ENCODE measurements at regions not wholly inside any gene's neighbourhood (a gene's known extent, or its start where the extent isn't known, plus 50 kb on each side); places are given as distances from the start of the nearest gene placed in this dataset.

GRCh38 chr7:39892361-39892760 is 57.7 kb upstream of the CDK13 start:
- Mint-ChIP-seq H3K27me3 (ENCODE audit: low read depth) (no peaks in the 10 kb centered on the region), H3K36me3 (no peaks in the 10 kb centered on the region), H3K4me1 (peaks cover 7% of the 10 kb centered on the region; the same call in 1 of the 2 replicates), H3K9me3 (no peaks in the 10 kb centered on the region), H3K27ac (no peak overlapping the region), H3K4me3 (no peak overlapping the region)
- TF ChIP-seq TEAD4 (CRISPR knock-in tag; IDR thresholded peaks at IDR 0.05) (no peak), E2F5 (CRISPR knock-in tag; IDR thresholded peaks at IDR 0.05) (no peak), ZMAT4 (CRISPR knock-in tag; IDR thresholded peaks at IDR 0.05) (no peak), ZNF317 (CRISPR knock-in tag; IDR thresholded peaks at IDR 0.05; ENCODE audit: borderline replicate concordance, low read depth) (no peak)
- ChIA-PET CTCF (no interaction called here), POLR2A (no interaction called here)
- ATAC-seq, result no peak
- no peak for DNase-seq (ENCODE audit: low spot score)

- H3K36me3 Mint-ChIP-seq, result no peaks in the 10 kb centered on the region
- H3K9me3 Mint-ChIP-seq, result no peaks in the 10 kb centered on the region
- DNase-seq (ENCODE audit: low spot score) (no peak), ATAC-seq (no peak)
- H3K27me3 Mint-ChIP-seq (ENCODE audit: low read depth), result no peaks in the 10 kb centered on the region
- no peak overlapping the region for H3K27ac Mint-ChIP-seq
- POLR2A ChIA-PET, result no interaction called here
- no peak for TF ChIP-seq IRF1 (CRISPR knock-in tag; IDR thresholded peaks at IDR 0.05)
- no peak for TF ChIP-seq ZNF138 (CRISPR knock-in tag; conservative IDR thresholded peaks at IDR 0.05)
- TF ChIP-seq ZNF671 (CRISPR knock-in tag; IDR thresholded peaks at IDR 0.05), result no peak
- CTCF ChIA-PET, result interaction anchor here (2.2 kb wide), 1 partner anchor 158 kb away, joined by 10 read pairs; no protein-coding TSS in a partner anchor
- peaks cover 7% of the 10 kb centered on the region; the same call in 1 of the 2 replicates for H3K4me1 Mint-ChIP-seq
- no peak overlapping the region for H3K4me3 Mint-ChIP-seq
These were observed 55.2 kb upstream of the CDK13 start for GRCh38 chr7:39894904-39895303.

GRCh38 chr7:39896840-39897239 is 53.2 kb upstream of the CDK13 start:
- Mint-ChIP-seq H3K27me3 (ENCODE audit: low read depth) (no peaks in the 10 kb centered on the region), H3K36me3 (no peaks in the 10 kb centered on the region), H3K27ac (no peak overlapping the region), H3K9me3 (peaks cover 7% of the 10 kb centered on the region; the same call in 1 of the 2 replicates), H3K4me3 (peak overlapping the region; percentile 53), H3K4me1 (peaks cover 7% of the 10 kb centered on the region; the same call in 1 of the 2 replicates)
- no peak for TF ChIP-seq GRHL2 (CRISPR knock-in tag; IDR thresholded peaks at IDR 0.05; ENCODE audit: insufficient replicate concordance, severe bottlenecking)
- TF ChIP-seq GABPB1 (CRISPR knock-in tag; IDR thresholded peaks at IDR 0.05), result no peak
- TF ChIP-seq ZBTB43 (CRISPR knock-in tag; IDR thresholded peaks at IDR 0.05), result no peak
- no peak for TF ChIP-seq ZNF232 (CRISPR knock-in tag; IDR thresholded peaks at IDR 0.05)
- no peak for TF ChIP-seq SOX15 (CRISPR knock-in tag; IDR thresholded peaks at IDR 0.05)
- ChIA-PET CTCF (interaction anchor here (0.8 to 5.2 kb wide), 26 partner anchors 9 to 317 kb away, joined by 3 to 77 read pairs (median 6); partner anchors contain the start of genes MPLKIP and SUGCT), POLR2A (no interaction called here)
- DNase-seq (ENCODE audit: low spot score) (no peak), ATAC-seq (peak; percentile 28)

- peaks cover 4% of the 10 kb centered on the region; the same call in 1 of the 2 replicates for H3K4me1 Mint-ChIP-seq
- no peak overlapping the region for H3K27ac Mint-ChIP-seq
- ChIA-PET CTCF (interaction anchor here (1.0 to 5.2 kb wide), 2 partner anchors 14 to 152 kb away, joined by 3 to 77 read pairs; no protein-coding TSS in a partner anchor), POLR2A (no interaction called here)
- H3K4me3 Mint-ChIP-seq, result no peak overlapping the region
- H3K27me3 Mint-ChIP-seq (ENCODE audit: low read depth), result no peaks in the 10 kb centered on the region
- DNase-seq (ENCODE audit: low spot score) (no peak), ATAC-seq (no peak)
- peaks cover 7% of the 10 kb centered on the region; the same call in 1 of the 2 replicates for H3K9me3 Mint-ChIP-seq
- H3K36me3 Mint-ChIP-seq, result no peaks in the 10 kb centered on the region
- TF ChIP-seq TEAD4 (CRISPR knock-in tag; IDR thresholded peaks at IDR 0.05) (no peak), ZNF671 (CRISPR knock-in tag; IDR thresholded peaks at IDR 0.05) (no peak), CTCF (IDR thresholded peaks at IDR 0.05) (no peak), USF2 (CRISPR knock-in tag; IDR thresholded peaks at IDR 0.05) (no peak), TCF7 (CRISPR knock-in tag; IDR thresholded peaks at IDR 0.05; ENCODE audit: low read depth) (no peak), STAT6 (CRISPR knock-in tag; conservative IDR thresholded peaks at IDR 0.05; ENCODE audit: low read depth) (no peak), ATF2 (CRISPR knock-in tag; IDR thresholded peaks at IDR 0.05; ENCODE audit: borderline replicate concordance, low read depth) (no peak), ESRRA (CRISPR knock-in tag; IDR thresholded peaks at IDR 0.05; ENCODE audit: borderline replicate concordance) (no peak)
These were observed 51.2 kb upstream of the CDK13 start for GRCh38 chr7:39898867-39899266.

All from WTC11 (cell line).